ENCODE measurements at regions not wholly inside any gene's neighbourhood (a gene's known extent, or its start where the extent isn't known, plus 50 kb on each side); places are given as distances from the start of the nearest gene placed in this dataset.

DNA sequence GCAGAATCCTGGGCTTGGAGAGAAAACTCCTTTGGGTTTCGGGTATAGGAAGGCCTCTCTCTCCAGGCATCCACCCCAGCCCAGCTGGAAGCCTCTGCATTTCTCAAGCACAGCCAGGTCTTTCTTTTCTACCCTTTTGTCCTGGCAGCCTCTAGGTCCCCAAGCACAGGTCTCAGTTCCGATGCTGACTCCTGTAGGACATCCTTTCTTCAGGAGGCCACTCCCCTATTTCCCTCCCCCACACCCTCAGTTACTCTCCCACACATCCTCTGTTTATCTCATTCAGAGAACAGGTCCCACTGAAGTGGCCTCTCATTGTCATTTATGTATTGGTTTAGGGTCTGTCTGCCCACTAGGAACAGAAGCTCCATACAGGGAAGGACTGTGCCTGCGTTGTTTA is 352.6 kb downstream of the VRK1 start:
- Histone ChIP-seq H3K4me3 (replicated peaks in 1 of 3) (no peak overlapping the region), H3K4me1 (no peaks in the 10 kb centered on the region), H3K36me3 (no peaks in the 10 kb centered on the region), H3K27me3 (no peaks in the 10 kb centered on the region), H3K9me3 (no peaks in the 10 kb centered on the region), H3K27ac (no peak overlapping the region)
- no peak for DNase-seq
- intact Hi-C loops (cut with DNase I), result no loop called here
- TF ChIP-seq, protein P1, sequence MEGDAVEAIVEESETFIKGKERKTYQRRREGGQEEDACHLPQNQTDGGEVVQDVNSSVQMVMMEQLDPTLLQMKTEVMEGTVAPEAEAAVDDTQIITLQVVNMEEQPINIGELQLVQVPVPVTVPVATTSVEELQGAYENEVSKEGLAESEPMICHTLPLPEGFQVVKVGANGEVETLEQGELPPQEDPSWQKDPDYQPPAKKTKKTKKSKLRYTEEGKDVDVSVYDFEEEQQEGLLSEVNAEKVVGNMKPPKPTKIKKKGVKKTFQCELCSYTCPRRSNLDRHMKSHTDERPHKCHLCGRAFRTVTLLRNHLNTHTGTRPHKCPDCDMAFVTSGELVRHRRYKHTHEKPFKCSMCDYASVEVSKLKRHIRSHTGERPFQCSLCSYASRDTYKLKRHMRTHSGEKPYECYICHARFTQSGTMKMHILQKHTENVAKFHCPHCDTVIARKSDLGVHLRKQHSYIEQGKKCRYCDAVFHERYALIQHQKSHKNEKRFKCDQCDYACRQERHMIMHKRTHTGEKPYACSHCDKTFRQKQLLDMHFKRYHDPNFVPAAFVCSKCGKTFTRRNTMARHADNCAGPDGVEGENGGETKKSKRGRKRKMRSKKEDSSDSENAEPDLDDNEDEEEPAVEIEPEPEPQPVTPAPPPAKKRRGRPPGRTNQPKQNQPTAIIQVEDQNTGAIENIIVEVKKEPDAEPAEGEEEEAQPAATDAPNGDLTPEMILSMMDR (IDR thresholded peaks at IDR 0.05), result no peak
- no peak for TF ChIP-seq POLR2A (IDR thresholded peaks at IDR 0.05)
- 58 to 68% methylated on average over 3 of the region's 3 CpGs for WGBS, 2 donors

DNA sequence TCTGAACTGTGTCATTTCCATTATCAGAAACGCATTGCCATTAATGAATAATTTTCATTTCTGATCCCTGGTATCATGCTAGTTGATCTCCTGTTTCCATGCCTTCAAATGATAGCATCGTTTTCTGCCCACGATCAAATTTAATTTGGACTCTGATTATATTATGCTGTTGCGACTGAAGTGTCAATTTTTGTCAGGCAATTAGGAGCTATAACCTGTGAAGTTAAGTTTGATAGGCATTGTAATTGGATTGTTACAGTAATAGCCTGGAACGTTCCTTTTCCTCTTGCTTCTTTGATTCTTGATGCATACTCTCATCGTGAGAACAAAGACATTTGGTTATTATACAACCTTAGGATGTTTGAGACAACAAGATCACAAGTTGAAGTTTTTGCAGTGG is 356.3 kb downstream of the VRK1 start:
- no peak for TF ChIP-seq POLR2A (IDR thresholded peaks at IDR 0.05)
- TF ChIP-seq, protein P1 (IDR thresholded peaks at IDR 0.05), result no peak
- no peaks in the 10 kb centered on the region for H3K27me3 ChIP-seq
- 80 to 86% methylated on average over 6 of the region's 6 CpGs for WGBS, 2 donors
- no peaks in the 10 kb centered on the region for H3K36me3 ChIP-seq
- no peak overlapping the region for H3K4me3 ChIP-seq (replicated peaks in 1 of 3)
- H3K27ac ChIP-seq, result no peak overlapping the region
- no peaks in the 10 kb centered on the region for H3K4me1 ChIP-seq
- H3K9me3 ChIP-seq, result no peaks in the 10 kb centered on the region
- no peak for DNase-seq
- intact Hi-C loops (cut with DNase I), result no loop called here

DNA sequence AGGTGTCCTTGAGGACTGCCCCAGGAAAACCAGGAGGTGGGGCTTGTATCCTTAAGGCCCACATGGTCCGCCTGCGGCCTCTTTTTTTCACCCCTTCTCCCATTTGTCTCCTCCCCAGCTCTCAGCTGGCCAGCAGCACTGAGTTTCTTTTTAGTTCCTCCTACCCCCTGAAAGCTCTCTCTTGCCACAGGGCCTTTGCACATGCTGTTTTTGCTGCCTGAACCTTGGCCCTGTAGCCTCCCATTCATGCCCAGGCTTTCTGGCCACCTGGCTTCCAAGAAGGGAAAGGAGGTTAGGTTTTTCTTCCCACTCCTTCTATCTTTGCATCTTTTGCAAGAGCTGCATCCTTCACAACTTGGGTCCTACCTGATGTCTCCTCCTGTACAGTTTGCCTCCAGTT is 358.1 kb downstream of the VRK1 start:
- no peaks in the 10 kb centered on the region for H3K4me1 ChIP-seq
- no peaks in the 10 kb centered on the region for H3K27me3 ChIP-seq
- no peaks in the 10 kb centered on the region for H3K9me3 ChIP-seq
- DNase-seq, result no peak
- H3K36me3 ChIP-seq, result no peaks in the 10 kb centered on the region
- TF ChIP-seq, protein P1 (IDR thresholded peaks at IDR 0.05), result no peak
- TF ChIP-seq POLR2A (IDR thresholded peaks at IDR 0.05), result no peak
- no peak overlapping the region for H3K27ac ChIP-seq
- WGBS, 2 donors, result 75 to 80% methylated on average over 2 of the region's 2 CpGs
- intact Hi-C loops (cut with DNase I), result no loop called here
- no peak overlapping the region for H3K4me3 ChIP-seq (replicated peaks in 1 of 3)

DNA sequence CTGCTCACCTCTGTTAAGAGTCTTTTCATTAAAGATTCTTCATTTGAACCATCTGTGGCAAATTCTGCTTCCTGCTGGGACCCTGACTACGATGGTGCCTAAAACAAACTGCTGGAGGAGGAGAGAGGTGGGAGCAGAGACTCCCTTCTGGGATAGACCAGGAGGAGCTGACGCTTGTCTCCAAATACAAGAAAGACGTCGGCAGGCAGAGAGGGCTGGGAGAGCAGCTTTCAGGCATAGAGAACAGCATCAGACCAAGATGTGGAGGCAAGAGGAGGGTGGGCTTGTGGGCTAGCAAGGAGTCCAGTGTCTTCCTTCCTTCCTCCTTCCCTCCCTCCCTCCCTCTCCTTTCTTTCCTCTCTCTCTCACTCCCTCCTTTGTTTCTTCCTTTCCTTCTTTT is 358.6 kb downstream of the VRK1 start:
- H3K27me3 ChIP-seq, result no peaks in the 10 kb centered on the region
- no peaks in the 10 kb centered on the region for H3K4me1 ChIP-seq
- TF ChIP-seq POLR2A (IDR thresholded peaks at IDR 0.05), result no peak
- TF ChIP-seq, protein P1 (IDR thresholded peaks at IDR 0.05), result no peak
- no peak overlapping the region for H3K4me3 ChIP-seq (replicated peaks in 1 of 3)
- H3K9me3 ChIP-seq, result no peaks in the 10 kb centered on the region
- no peak for DNase-seq
- no peak overlapping the region for H3K27ac ChIP-seq
- WGBS, 2 donors, result 44% methylated on average over 4 of the region's 4 CpGs
- H3K36me3 ChIP-seq, result no peaks in the 10 kb centered on the region
- intact Hi-C loops (cut with DNase I), result no loop called here

DNA sequence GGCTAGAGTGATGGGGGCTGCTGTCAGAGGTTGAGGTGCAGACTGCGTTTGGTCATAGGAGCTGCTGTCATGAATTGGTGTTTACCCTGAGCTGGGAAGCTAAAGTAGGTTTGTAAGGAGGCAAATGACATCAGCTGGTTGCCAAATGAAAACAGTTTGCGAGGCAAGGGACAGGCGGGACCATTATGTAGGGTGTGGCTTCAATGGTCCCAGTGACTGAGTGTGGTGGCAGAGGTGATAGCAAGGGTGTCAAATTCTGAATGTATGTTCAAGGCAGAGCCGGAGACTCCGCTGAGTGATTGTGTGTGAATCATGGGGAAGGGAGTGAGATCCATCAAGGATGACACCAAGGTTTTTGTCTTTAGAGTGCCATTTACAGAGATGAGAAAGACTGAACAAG is 359.5 kb downstream of the VRK1 start:
- whole genome bisulfite sequencing, 2 donors, result 65 to 75% methylated on average over 5 of the region's 5 CpGs
- TF ChIP-seq POLR2A (IDR thresholded peaks at IDR 0.05), result no peak
- TF ChIP-seq, protein P1 (IDR thresholded peaks at IDR 0.05), result no peak
- Histone ChIP-seq H3K27me3 (no peaks in the 10 kb centered on the region), H3K36me3 (no peaks in the 10 kb centered on the region), H3K27ac (no peak overlapping the region), H3K4me1 (no peaks in the 10 kb centered on the region), H3K9me3 (no peaks in the 10 kb centered on the region), H3K4me3 (replicated peaks in 1 of 3) (no peak overlapping the region)
- no peak for DNase-seq
- intact Hi-C loops (cut with DNase I), result no loop called here
